ENCODE measurements at regions not wholly inside any gene's neighbourhood (a gene's known extent, or its start where the extent isn't known, plus 50 kb on each side); places are given as distances from the start of the nearest gene placed in this dataset.
A peak's percentile ranks its signal among the peaks of the same experiment; 100 is the strongest.

DNA sequence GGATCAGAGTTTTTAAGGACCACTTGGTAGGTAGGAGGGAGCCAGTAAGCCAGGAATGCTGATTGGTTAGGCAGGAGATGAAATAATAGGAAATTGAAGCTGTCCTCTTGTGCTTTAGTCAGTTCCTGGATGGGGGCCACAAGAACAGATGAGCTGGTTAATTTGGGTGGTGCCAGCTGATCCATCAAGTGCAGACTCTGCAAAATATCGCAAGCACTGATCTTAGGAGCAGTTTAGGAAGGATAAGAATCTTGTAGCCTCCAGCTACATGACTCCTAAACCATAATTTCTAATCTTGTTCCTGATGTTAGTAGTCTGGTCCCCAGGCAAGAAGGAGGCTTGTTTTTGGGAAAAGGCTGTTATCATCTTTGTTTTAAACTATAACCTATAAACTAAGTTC lies 117.9 kb upstream of the GPR12 start:
- Histone ChIP-seq H3K27ac (ENCODE audit: low read length) (no peak overlapping the region), H3K4me3 (ENCODE audit: control insufficient read depth in 1 of 2, extremely low read depth in 1 of 2, low read length in 1 of 2) (no peak overlapping the region), H3K27me3 (replicated peaks in 1 of 2; ENCODE audit: control insufficient read depth in 2 of 2, extremely low read depth in 1 of 2, insufficient read depth in 2 of 2, low read length in 1 of 2) (peaks cover 0 to 17% of the 10 kb centered on the region in 2 experiments), H3K9me3 (no peaks in the 10 kb centered on the region), H3K4me1 (ENCODE audit: control insufficient read depth in 1 of 2, extremely low read depth in 1 of 2, insufficient read depth in 2 of 2, low read length in 2 of 2) (no peaks in the 10 kb centered on the region), H3K36me3 (ENCODE audit: control insufficient read depth in 2 of 2, extremely low read depth in 1 of 2, insufficient read depth in 1 of 2, low read length in 1 of 2) (no peaks in the 10 kb centered on the region)
- no peak overlapping the region for H3K4me3 Mint-ChIP-seq
- no peaks in the 10 kb centered on the region for H3K36me3 Mint-ChIP-seq
- no peak for ATAC-seq (replicated peaks in 1 of 4)
- no CpG with 5 or more reads among the region's 1 CpG for WGBS (ENCODE audit: insufficient coverage)
- no peaks in the 10 kb centered on the region for H3K4me1 Mint-ChIP-seq
- no peak for DNase-seq
- peaks cover 7 to 22% (median 15%) of the 10 kb centered on the region in 3 donors for H3K9me3 Mint-ChIP-seq
- peaks cover 0 to 3% of the 10 kb centered on the region in 2 donors for H3K27me3 Mint-ChIP-seq
- ChIA-PET POLR2A (no interaction called here), CTCF (no interaction called here)
- H3K27ac Mint-ChIP-seq: no peak overlapping the region

DNA sequence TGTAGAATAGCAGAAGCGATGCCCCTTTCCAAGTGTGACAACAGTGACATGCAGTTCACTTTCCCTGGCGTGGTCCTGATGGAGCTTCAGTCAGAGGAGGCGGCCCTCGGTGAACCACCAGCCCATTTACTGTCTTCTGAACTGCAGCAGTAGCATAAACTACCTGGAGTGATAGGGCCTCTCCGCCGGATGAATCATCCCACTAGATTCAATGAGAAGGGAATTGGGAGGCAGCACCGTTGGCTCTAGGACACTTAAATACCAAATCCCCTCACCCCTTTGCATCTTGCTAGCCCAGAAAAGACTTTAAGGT lies 112.8 kb upstream of the GPR12 start:
- 57% methylated on average over 2 of the region's 7 CpGs for WGBS (ENCODE audit: insufficient coverage)

DNA sequence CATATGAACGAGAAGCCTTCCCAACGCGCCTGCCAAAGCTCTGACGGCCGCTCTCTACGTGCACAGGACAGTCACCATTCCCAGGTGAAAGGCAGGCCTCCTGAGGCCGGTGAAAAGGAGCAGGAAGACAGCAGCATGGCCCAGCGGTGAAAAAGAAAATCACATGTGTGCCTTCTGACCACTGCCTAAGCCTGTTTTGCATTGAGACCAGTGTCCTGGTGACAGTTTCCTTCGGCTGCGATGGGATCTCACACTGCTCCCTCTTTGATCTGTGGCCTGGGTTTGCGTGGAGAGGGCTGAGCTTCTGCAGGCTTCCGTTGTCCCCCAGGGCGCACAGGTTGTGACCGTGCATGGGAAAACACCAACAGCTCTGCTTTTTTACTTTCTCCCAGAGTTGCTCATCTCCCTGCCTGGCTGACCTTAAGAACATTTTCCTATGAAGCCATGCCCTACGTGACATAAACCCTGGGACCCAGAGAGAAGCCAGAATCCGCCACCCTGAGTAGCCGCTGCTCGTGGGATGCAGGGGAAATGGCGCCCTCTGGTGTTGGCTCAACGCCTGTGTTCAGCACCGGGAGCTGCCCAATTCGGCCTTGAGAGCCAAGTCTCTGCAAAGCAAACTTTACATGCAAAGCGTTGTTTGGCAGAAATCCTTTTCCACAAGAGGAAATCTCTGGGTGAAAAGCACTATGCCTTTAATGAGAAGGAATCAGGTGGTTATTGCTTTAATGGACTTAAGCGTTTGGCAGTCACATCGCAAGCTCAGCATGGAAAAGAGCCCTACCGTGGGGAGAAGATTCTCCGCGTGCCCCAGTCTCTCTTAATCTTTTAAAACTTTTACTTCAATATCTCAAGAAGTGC lies 112.2 kb upstream of the GPR12 start:
- H3K4me1 Mint-ChIP-seq: no peaks in the 10 kb centered on the region
- H3K27me3 Mint-ChIP-seq: peaks cover 4 to 8% of the 10 kb centered on the region in 2 donors
- H3K9me3 ChIP-seq: no peaks in the 10 kb centered on the region
- no peak for ATAC-seq (replicated peaks in 1 of 4)
- H3K27me3 ChIP-seq (replicated peaks in 1 of 2; ENCODE audit: control insufficient read depth in 2 of 2, extremely low read depth in 1 of 2, insufficient read depth in 2 of 2, low read length in 1 of 2): peaks cover 0 to 10% of the 10 kb centered on the region in 2 experiments
- peak in 29 of 35 experiments; percentile 1 to 67 (median 31) for DNase-seq
- WGBS (ENCODE audit: insufficient coverage): 54% methylated on average over 23 of the region's 28 CpGs
- no peaks in the 10 kb centered on the region for H3K36me3 Mint-ChIP-seq
- H3K4me3 Mint-ChIP-seq: no peak overlapping the region
- no peaks in the 10 kb centered on the region for H3K36me3 ChIP-seq (ENCODE audit: control insufficient read depth in 2 of 2, extremely low read depth in 1 of 2, insufficient read depth in 1 of 2, low read length in 1 of 2)
- H3K4me3 ChIP-seq (ENCODE audit: control insufficient read depth in 1 of 2, extremely low read depth in 1 of 2, low read length in 1 of 2): no peak overlapping the region
- H3K27ac Mint-ChIP-seq: no peak overlapping the region
- no peaks in the 10 kb centered on the region for H3K4me1 ChIP-seq (ENCODE audit: control insufficient read depth in 1 of 2, extremely low read depth in 1 of 2, insufficient read depth in 2 of 2, low read length in 2 of 2)
- CTCF ChIA-PET: no interaction called here
- H3K9me3 Mint-ChIP-seq: peaks cover 7 to 17% (median 10%) of the 10 kb centered on the region in 3 donors
- no peak overlapping the region for H3K27ac ChIP-seq (ENCODE audit: low read length)
- POLR2A ChIA-PET: no interaction called here

More for the DNA sequence above, 112.8 kb upstream of the GPR12 start:
- no peak for DNase-seq
- H3K36me3 Mint-ChIP-seq: no peaks in the 10 kb centered on the region
- no peak overlapping the region for H3K27ac Mint-ChIP-seq
- ATAC-seq (replicated peaks in 1 of 4): no peak
- Histone ChIP-seq H3K4me1 (ENCODE audit: control insufficient read depth in 1 of 2, extremely low read depth in 1 of 2, insufficient read depth in 2 of 2, low read length in 2 of 2) (no peaks in the 10 kb centered on the region), H3K36me3 (ENCODE audit: control insufficient read depth in 2 of 2, extremely low read depth in 1 of 2, insufficient read depth in 1 of 2, low read length in 1 of 2) (no peaks in the 10 kb centered on the region), H3K27ac (ENCODE audit: low read length) (no peak overlapping the region), H3K4me3 (ENCODE audit: control insufficient read depth in 1 of 2, extremely low read depth in 1 of 2, low read length in 1 of 2) (no peak overlapping the region), H3K27me3 (replicated peaks in 1 of 2; ENCODE audit: control insufficient read depth in 2 of 2, extremely low read depth in 1 of 2, insufficient read depth in 2 of 2, low read length in 1 of 2) (peaks cover 0 to 13% of the 10 kb centered on the region in 2 experiments), H3K9me3 (no peaks in the 10 kb centered on the region)
- H3K4me1 Mint-ChIP-seq: no peaks in the 10 kb centered on the region
- peaks cover 4 to 8% of the 10 kb centered on the region in 2 donors for H3K27me3 Mint-ChIP-seq
- peaks cover 7 to 22% (median 15%) of the 10 kb centered on the region in 3 donors for H3K9me3 Mint-ChIP-seq
- POLR2A ChIA-PET: no interaction called here
- CTCF ChIA-PET: no interaction called here
- H3K4me3 Mint-ChIP-seq: no peak overlapping the region

DNA sequence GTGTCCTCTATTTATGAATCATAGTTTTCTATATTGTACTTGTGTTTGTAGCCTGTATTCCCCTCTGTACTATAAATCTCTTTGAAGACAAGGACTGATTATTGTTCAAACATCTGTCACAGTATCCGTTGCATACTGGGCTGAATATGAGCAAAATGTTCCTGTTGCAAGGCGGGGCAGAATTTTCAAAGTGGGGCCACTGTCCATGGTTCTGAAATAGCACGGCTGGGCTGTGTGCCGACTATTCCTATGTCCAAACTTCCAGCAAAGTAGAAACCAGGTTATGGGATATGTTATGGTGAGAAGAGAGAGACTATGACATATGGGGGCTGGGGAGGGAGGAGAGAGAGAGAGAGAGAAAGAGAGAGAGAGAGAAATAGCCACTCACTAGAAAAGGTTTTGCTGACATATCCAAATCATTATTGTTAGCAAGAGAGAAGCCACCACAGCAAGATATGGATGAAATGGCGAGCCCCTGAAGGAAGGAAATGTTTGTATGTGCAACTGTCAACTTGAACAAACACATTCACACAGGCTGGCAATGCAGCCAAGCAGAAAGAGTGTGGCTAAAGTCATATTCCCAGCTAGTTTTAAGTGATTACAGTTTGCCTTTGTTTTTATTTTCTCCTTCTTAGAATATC lies 107.0 kb upstream of the GPR12 start:
- peaks cover 4 to 12% of the 10 kb centered on the region in 2 donors for H3K27me3 Mint-ChIP-seq

DNA sequence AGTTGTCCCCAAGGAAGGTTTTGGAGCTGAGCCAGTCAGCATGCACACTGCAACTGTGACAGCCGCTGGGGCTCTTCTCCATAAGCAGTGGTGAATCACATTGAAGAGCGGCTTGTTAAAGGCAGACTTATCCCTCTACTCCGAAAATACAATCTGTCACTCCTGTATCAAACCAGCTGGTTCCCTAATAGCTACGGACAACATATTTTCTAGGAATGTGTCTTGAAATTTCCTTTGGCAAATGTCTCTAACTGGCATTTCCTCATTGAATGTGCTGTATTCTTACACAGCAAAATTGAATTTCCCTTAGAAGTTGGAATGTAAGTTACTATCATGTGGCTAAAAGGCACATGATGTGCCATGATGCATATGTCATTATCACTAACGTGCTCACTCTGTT lies 104.0 kb upstream of the GPR12 start:
- H3K4me1 Mint-ChIP-seq: no peaks in the 10 kb centered on the region
- no peak overlapping the region for H3K4me3 Mint-ChIP-seq
- POLR2A ChIA-PET: no interaction called here
- Histone ChIP-seq H3K27ac (ENCODE audit: low read length) (no peak overlapping the region), H3K9me3 (no peaks in the 10 kb centered on the region), H3K27me3 (replicated peaks in 1 of 2; ENCODE audit: control insufficient read depth in 2 of 2, extremely low read depth in 1 of 2, insufficient read depth in 2 of 2, low read length in 1 of 2) (peaks cover 0 to 10% of the 10 kb centered on the region in 2 experiments), H3K4me1 (ENCODE audit: control insufficient read depth in 1 of 2, extremely low read depth in 1 of 2, insufficient read depth in 2 of 2, low read length in 2 of 2) (no peaks in the 10 kb centered on the region), H3K36me3 (ENCODE audit: control insufficient read depth in 2 of 2, extremely low read depth in 1 of 2, insufficient read depth in 1 of 2, low read length in 1 of 2) (no peaks in the 10 kb centered on the region), H3K4me3 (ENCODE audit: control insufficient read depth in 1 of 2, extremely low read depth in 1 of 2, low read length in 1 of 2) (no peak overlapping the region)
- DNase-seq: no peak
- H3K27ac Mint-ChIP-seq: no peak overlapping the region
- no peaks in the 10 kb centered on the region for H3K36me3 Mint-ChIP-seq
- H3K9me3 Mint-ChIP-seq: peaks cover 0 to 7% (median 5%) of the 10 kb centered on the region in 3 donors
- 90% methylated on average over 2 of the region's 5 CpGs for WGBS (ENCODE audit: insufficient coverage)
- CTCF ChIA-PET: no interaction called here
- peaks cover 22 to 30% of the 10 kb centered on the region in 2 donors for H3K27me3 Mint-ChIP-seq
- ATAC-seq (replicated peaks in 1 of 4): no peak

More for the DNA sequence above, 107.0 kb upstream of the GPR12 start:
- H3K4me1 Mint-ChIP-seq: no peaks in the 10 kb centered on the region
- no peak overlapping the region for H3K4me3 Mint-ChIP-seq
- no peaks in the 10 kb centered on the region for H3K9me3 ChIP-seq
- no peak overlapping the region for H3K4me3 ChIP-seq (ENCODE audit: control insufficient read depth in 1 of 2, extremely low read depth in 1 of 2, low read length in 1 of 2)
- H3K36me3 ChIP-seq (ENCODE audit: control insufficient read depth in 2 of 2, extremely low read depth in 1 of 2, insufficient read depth in 1 of 2, low read length in 1 of 2): no peaks in the 10 kb centered on the region
- H3K4me1 ChIP-seq (ENCODE audit: control insufficient read depth in 1 of 2, extremely low read depth in 1 of 2, insufficient read depth in 2 of 2, low read length in 2 of 2): no peaks in the 10 kb centered on the region
- DNase-seq (peak in 1 of 35 experiments; percentile 19), ATAC-seq (replicated peaks in 1 of 4) (no peak)
- WGBS (ENCODE audit: insufficient coverage): 17% methylated on average over 2 of the region's 5 CpGs
- H3K9me3 Mint-ChIP-seq: peaks cover 0 to 7% (median 0%) of the 10 kb centered on the region in 3 donors
- peaks cover 0 to 5% of the 10 kb centered on the region in 2 experiments for H3K27me3 ChIP-seq (replicated peaks in 1 of 2; ENCODE audit: control insufficient read depth in 2 of 2, extremely low read depth in 1 of 2, insufficient read depth in 2 of 2, low read length in 1 of 2)
- ChIA-PET CTCF (no interaction called here), POLR2A (no interaction called here)
- no peak overlapping the region for H3K27ac ChIP-seq (ENCODE audit: low read length)
- no peaks in the 10 kb centered on the region for H3K36me3 Mint-ChIP-seq
- H3K27ac Mint-ChIP-seq: no peak overlapping the region

DNA sequence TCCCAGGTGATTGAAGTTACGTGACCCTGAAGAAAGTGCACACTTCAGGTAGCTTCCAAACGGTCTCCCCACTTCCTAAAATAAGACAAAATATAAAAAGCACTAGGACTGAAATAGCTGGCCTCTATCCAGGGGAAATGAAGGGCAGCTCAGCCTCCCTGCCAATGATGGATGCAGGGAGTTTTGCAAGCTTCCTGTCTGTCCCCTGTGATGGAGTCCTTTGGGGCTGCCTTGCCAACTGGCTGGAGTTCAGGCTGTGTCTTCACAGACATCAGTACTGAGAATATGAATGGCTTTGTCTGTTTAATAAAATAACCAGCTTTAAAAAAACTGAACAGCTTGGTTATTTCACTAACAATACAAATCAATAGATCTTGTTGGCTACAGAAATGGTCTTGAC lies 101.4 kb upstream of the GPR12 start:
- Mint-ChIP-seq H3K27me3 (peaks cover 30 to 38% of the 10 kb centered on the region in 2 donors), H3K9me3 (peaks cover 0 to 7% (median 5%) of the 10 kb centered on the region in 3 donors), H3K36me3 (no peaks in the 10 kb centered on the region), H3K27ac (no peak overlapping the region), H3K4me3 (no peak overlapping the region), H3K4me1 (no peaks in the 10 kb centered on the region)
- ChIA-PET CTCF (no interaction called here), POLR2A (no interaction called here)
- H3K9me3 ChIP-seq: no peaks in the 10 kb centered on the region
- no peak for ATAC-seq (replicated peaks in 1 of 4)
- no peaks in the 10 kb centered on the region for H3K4me1 ChIP-seq (ENCODE audit: control insufficient read depth in 1 of 2, extremely low read depth in 1 of 2, insufficient read depth in 2 of 2, low read length in 2 of 2)
- no peak overlapping the region for H3K4me3 ChIP-seq (ENCODE audit: control insufficient read depth in 1 of 2, extremely low read depth in 1 of 2, low read length in 1 of 2)
- H3K27ac ChIP-seq (ENCODE audit: low read length): no peak overlapping the region
- H3K27me3 ChIP-seq (replicated peaks in 1 of 2; ENCODE audit: control insufficient read depth in 2 of 2, extremely low read depth in 1 of 2, insufficient read depth in 2 of 2, low read length in 1 of 2): peaks cover 0 to 12% of the 10 kb centered on the region in 2 experiments
- 40% methylated on average over 1 of the region's 2 CpGs for WGBS (ENCODE audit: insufficient coverage)
- no peaks in the 10 kb centered on the region for H3K36me3 ChIP-seq (ENCODE audit: control insufficient read depth in 2 of 2, extremely low read depth in 1 of 2, insufficient read depth in 1 of 2, low read length in 1 of 2)
- no peak for DNase-seq
